D721Med (cell line): ENCODE measurements at regions not wholly inside any gene's neighbourhood (a gene's known extent, or its start where the extent isn't known, plus 50 kb on each side); places are given as distances from the start of the nearest gene placed in this dataset.
"Not testable (repeated sequence)": the region's sequence is repeated elsewhere in the genome, so short reads cannot be mapped to it uniquely, and the experiment has no call there.

Experiments
- DNase-seq: peaks from one replicate; pipeline ENCODE4 v3.0.0; 2011; ENCODE audit warnings: low spot score; ENCODE audit not compliant: insufficient read length
- FAIRE-seq: peaks from 2 replicates; lab custom pipeline; 2011; peaks lifted over from hg19 to GRCh38; lab: Jason Lieb, UNC
- CTCF ChIP-seq: IDR thresholded peaks from 2 replicates; pipeline ENCODE4 v1.5.1; 2012; ENCODE audit warnings: mild to moderate bottlenecking, control low read depth; ENCODE audit not compliant: insufficient read depth; ENCODE audit errors: missing control alignments

DNA sequence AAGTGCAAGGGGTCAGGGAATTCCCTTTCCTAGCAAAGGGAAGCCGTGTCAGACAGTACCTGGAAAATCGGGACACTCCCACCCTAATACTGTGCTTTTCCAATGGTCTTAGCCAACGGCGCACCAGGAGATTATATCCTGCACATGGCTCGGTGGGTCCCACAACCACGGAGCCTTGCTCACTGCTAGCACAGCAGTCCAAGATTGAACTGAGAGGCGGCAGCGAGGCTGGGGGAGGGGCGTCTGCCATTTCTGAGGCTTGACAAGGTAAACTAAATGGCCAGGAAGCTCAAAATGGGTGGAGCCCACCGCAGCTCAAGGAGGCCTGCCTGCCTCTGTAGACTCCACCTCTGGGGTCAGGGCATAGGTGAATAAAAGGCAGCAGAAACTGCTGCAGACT, 76.5 kb upstream of the LINC00632 start:
- not testable (repeated sequence) for DNase-seq, FAIRE-seq

DNA sequence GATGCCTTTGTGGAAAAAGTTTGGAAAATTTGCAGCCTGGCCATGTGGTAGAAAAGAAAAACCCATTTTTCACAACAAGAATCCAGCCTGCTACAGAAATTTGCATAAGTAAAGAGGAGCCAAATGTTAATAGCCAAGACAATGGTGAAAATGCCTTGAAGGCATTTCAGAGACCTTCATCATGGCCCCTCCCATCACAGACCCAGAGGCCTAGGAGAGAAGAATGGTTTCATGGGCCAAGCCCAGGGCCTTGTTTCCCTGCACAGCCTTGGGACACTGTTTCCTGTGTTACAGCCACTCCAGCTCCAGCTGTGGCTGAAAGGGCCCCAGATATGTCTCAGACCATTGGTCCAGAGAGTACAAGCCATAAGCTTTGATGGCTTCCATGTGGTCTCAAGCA, 101.4 kb upstream of the LINC00632 start:
- no peak for FAIRE-seq
- no peak for TF ChIP-seq CTCF

GRCh38 chrX:140602140-140602539, 97.3 kb upstream of the SOX3 start:
- DNase-seq, result no peak
- FAIRE-seq, result no peak
- TF ChIP-seq CTCF, result no peak

More for the DNA sequence above, 101.4 kb upstream of the LINC00632 start:
- no peak for DNase-seq

GRCh38 chrX:140599851-140600250, 95.0 kb upstream of the SOX3 start:
- TF ChIP-seq CTCF, result no peak
- no peak for FAIRE-seq
- DNase-seq, result no peak

DNA sequence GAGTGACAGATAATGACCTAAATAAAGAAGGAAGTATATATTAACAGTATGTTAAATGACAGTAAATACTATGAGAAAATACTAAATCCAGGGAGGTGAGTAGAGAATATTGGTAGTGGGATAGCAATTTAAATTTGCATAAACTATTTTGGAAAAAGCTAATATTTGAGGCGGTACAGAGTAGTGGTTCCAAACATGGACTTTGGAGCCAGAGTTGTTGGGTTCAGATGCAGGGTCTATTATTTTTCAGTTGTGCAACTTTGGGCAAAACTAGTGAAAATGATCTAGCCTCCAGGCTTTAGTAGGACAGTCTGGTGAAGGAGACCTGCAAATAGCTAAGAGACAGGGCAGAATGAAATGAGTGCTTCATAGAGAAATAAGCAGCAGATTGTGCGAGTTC, 84.8 kb upstream of the SOX3 start:
- FAIRE-seq, result no peak
- no peak for TF ChIP-seq CTCF
- no peak for DNase-seq

GRCh38 chrX:140586951-140587350, 82.1 kb upstream of the SOX3 start:
- no peak for TF ChIP-seq CTCF
- DNase-seq (no peak), FAIRE-seq (no peak)

DNA sequence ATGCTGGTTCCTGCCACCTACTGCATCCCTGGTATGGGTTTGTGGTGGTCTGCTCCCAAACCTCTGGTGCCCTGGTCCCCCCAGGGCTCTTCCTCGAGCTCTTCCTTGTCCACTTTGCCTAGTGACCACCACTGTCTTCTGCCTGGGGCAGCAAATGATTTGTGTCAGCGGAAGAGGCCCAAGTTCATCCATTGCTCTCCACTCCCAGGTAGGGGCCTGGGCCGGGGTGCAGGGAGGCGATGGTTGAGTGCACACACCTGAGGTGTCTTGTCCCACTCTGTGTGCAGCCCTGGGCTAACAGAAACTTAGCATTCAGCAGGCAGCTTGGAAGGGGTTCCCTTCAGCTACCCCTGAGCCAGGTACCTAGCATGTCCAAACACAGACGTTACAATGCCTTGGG, 75.6 kb upstream of the SOX3 start:
- TF ChIP-seq CTCF, result no peak
- FAIRE-seq (no peak), DNase-seq (no peak)

DNA sequence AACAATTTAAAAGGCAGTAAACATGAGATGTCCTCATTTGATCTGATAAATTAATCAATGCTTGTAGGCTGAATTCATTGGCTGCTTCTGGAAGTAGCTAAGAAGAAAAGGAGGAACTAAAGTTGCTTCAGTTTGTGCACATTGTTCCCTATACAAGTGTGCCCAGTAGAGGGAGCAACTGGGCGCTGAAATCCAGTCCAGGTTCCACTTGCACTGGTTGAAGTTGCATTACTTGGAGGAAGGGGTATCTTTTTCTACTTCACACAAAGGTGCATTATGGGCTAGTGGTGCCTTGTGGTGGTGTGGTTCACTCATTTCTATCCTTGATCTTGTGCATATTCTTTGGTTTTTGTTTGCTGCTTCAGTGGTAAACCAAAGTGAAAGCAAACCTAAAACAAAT, 67.9 kb upstream of the SOX3 start:
- FAIRE-seq (no peak), DNase-seq (no peak)
- TF ChIP-seq CTCF, result peak; percentile 55
